ENCODE measurements at regions not wholly inside any gene's neighbourhood (a gene's known extent, or its start where the extent isn't known, plus 50 kb on each side); places are given as distances from the start of the nearest gene placed in this dataset.

- TF ChIP-seq, protein P1, sequence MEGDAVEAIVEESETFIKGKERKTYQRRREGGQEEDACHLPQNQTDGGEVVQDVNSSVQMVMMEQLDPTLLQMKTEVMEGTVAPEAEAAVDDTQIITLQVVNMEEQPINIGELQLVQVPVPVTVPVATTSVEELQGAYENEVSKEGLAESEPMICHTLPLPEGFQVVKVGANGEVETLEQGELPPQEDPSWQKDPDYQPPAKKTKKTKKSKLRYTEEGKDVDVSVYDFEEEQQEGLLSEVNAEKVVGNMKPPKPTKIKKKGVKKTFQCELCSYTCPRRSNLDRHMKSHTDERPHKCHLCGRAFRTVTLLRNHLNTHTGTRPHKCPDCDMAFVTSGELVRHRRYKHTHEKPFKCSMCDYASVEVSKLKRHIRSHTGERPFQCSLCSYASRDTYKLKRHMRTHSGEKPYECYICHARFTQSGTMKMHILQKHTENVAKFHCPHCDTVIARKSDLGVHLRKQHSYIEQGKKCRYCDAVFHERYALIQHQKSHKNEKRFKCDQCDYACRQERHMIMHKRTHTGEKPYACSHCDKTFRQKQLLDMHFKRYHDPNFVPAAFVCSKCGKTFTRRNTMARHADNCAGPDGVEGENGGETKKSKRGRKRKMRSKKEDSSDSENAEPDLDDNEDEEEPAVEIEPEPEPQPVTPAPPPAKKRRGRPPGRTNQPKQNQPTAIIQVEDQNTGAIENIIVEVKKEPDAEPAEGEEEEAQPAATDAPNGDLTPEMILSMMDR (IDR thresholded peaks at IDR 0.05; ENCODE audit: insufficient read depth, missing control alignments): no peak
- FAIRE-seq: no peak
- no peak for DNase-seq (ENCODE audit: insufficient read length, low spot score)
Measured at GRCh38 chr9:23361096-23361495, 464.9 kb downstream of the ELAVL2 start.

DNA sequence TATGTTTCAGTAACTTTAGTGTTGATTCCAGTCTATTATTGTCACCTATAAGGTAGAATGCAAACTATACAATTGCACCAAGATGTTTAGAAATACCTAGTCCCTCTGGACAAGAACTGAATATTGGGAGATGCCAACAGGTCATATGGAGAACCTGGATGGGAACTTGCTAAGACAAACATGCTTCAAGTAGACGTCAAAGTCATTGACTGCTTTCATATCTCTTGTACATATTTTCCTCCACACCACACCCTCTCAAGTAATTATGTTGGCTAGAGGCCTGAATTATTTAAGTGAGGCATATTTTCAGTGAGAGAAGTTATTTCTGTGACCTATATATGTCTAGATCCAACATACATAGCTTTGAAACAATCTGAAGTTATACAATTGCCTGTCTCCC lies 453.3 kb downstream of the ELAVL2 start:
- TF ChIP-seq, protein P1 (IDR thresholded peaks at IDR 0.05; ENCODE audit: insufficient read depth, missing control alignments): no peak
- DNase-seq (ENCODE audit: insufficient read length, low spot score) (no peak), FAIRE-seq (no peak)

DNA sequence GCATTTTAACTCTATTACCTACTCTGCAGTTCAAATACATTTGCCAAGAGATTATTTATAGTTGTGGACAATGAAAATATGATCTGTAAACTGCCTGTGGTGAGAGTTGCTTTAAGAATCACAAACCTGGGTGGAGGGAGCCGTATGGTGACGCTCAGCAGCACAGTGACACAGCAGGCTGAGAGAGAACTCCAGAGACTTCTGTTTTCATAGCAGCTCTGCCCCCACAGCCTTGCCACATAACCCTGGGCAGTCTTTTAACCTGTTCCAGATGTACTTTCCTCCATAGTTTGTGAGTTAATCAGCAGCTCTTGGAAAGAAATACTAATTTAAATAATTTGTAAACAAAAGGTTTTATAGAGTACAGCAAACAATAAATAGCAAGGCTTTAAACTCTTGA lies 450.5 kb downstream of the ELAVL2 start:
- TF ChIP-seq, protein P1 (IDR thresholded peaks at IDR 0.05; ENCODE audit: insufficient read depth, missing control alignments): no peak
- no peak for FAIRE-seq
- DNase-seq (ENCODE audit: insufficient read length, low spot score): no peak

GRCh38 chr9:23379842-23380241 lies 446.2 kb downstream of the ELAVL2 start:
- TF ChIP-seq, protein P1 (IDR thresholded peaks at IDR 0.05; ENCODE audit: insufficient read depth, missing control alignments): no peak
- FAIRE-seq: no peak

DNA sequence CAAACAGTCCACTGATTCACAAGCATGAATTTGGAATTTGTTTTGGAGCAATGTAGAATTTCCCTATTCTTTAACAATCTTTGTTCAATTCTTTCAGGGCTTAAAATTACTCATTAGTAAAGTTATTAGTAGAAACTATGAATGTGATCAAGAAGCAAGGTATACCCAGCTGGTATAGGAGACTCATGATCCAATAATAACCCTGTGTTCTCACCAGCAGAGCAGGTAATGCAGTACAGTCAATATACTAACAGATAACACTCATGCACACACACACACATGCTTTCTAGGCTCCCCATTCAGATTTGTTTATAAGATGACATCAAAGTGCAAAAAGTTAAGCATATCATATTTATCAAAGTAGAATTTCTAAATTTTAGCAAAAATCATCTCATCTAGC lies 445.2 kb downstream of the ELAVL2 start:
- no peak for DNase-seq (ENCODE audit: insufficient read length, low spot score)
- TF ChIP-seq, protein P1 (IDR thresholded peaks at IDR 0.05; ENCODE audit: insufficient read depth, missing control alignments): no peak
- FAIRE-seq: no peak

More at GRCh38 chr9:23379842-23380241, 446.2 kb downstream of the ELAVL2 start:
- no peak for DNase-seq (ENCODE audit: insufficient read length, low spot score)

- FAIRE-seq: no peak
- no peak for DNase-seq (ENCODE audit: insufficient read length, low spot score)
- TF ChIP-seq, protein P1 (IDR thresholded peaks at IDR 0.05; ENCODE audit: insufficient read depth, missing control alignments): no peak
Measured at GRCh38 chr9:23382418-23382817, 443.6 kb downstream of the ELAVL2 start.

- DNase-seq (ENCODE audit: insufficient read length, low spot score) (no peak), FAIRE-seq (no peak)
- TF ChIP-seq, protein P1 (IDR thresholded peaks at IDR 0.05; ENCODE audit: insufficient read depth, missing control alignments): no peak
Measured at GRCh38 chr9:23394189-23394588, 431.9 kb downstream of the ELAVL2 start.

Data from D721Med (cell line).